ENCODE measurements at regions not wholly inside any gene's neighbourhood (a gene's known extent, or its start where the extent isn't known, plus 50 kb on each side); places are given as distances from the start of the nearest gene placed in this dataset.

DNA sequence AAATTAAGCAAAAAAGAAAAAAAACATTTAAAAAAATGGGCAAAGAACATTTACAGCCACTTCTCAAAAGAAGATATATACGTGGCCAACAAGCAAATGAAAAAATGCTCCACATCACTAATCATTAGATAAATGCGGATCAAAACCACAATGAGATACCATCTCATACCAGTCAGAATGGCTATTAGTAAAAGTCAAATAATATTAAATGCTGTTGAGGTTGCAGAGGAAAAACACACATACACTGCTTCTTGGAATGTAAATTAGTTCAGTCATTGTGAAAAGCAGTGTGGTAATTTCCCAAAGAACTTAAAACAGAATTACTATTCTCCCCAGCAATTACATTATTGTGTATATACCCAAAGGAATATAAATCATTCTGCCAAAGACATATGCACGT is 1189.0 kb downstream of the PCDH18 start:
- no peak for DNase-seq

DNA sequence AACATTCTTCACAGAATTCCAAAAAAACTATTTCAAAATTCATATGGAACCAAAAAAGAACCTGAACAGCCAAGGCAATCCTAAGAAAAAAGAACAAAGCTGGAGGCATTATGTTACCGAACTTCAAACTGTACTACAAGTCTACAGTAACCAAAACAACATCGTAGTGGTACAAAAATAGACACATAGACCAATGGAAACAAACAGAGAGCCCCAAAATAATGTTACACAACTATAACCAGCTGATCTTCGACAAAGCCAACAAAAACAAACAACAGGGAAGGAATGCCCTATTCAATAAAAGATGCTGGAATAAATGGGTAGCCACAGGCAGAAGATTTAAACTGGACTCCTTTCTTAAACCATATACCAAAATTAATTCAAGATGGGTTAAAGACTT is 1189.6 kb downstream of the PCDH18 start:
- no peak for DNase-seq

GRCh38 chr4:136337216-136337615 is 1195.1 kb downstream of the PCDH18 start:
- DNase-seq, result no peak

DNA sequence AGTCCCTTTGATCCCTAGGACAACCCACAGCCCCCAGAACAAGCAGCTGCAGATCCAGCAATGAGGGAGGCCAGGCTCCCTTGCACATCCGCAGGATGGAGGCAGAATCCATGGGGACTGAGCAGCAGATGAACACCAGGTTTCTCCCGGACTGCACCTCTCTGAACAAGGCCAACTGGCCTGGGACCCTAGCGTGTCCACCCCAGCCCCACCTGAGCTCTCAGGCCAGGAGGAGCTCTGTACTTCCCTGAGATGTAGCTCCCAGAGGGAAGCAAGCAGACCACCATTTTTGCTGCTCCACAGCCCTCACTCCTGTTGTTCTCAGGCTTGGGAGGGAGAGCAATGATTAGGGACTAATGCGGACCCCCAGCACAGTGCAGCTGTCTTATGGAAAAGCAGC is 1195.8 kb downstream of the PCDH18 start:
- no peak for DNase-seq

GRCh38 chr4:136329042-136329662 is 1203.1 kb downstream of the PCDH18 start:
- DNase-seq, result no peak

DNA sequence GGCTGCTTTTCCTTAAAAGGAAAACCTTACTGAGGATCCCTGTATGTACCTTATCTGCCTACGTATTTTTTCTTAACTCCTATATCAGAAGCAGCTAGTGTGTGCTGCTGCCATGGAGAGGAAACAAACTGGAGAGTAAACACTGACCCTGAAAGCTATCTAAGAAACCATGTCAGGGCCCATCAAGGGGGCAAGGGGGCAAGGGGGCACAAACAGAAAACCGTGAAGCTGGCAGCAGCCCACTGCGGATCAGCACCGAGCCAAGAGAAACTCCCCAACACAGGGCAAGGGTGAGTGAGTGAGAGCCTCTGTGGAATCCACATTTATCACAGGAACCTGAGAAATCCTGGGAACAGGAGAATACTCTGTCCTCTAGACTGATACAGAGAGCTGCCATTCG is 1204.2 kb downstream of the PCDH18 start:
- no peak for DNase-seq

DNA sequence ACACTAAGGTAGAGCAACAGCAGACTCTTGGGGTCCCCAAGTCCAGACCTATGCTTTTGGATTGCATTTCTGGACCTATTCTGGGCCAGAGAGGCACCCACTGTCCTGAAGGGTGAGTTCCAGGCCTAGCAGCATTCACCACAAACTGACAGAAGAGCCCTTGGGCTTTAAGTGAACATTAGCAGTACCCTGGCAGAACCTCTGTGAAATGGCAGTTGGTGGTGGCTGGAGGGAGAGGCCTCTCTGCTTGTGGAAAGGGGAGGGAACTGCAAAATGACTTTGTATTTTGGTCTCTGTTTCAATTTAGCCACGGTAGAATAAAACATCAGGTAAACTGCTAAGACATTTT is 1211.9 kb downstream of the PCDH18 start:
- no peak for DNase-seq

GRCh38 chr4:136319789-136320464 is 1212.4 kb downstream of the PCDH18 start:
- DNase-seq, result no peak

GRCh38 chr4:136316961-136317360 is 1215.3 kb downstream of the PCDH18 start:
- DNase-seq, result no peak

- no peak for DNase-seq
Observed at GRCh38 chr4:136314686-136315085, 1217.6 kb downstream of the PCDH18 start.

DNA sequence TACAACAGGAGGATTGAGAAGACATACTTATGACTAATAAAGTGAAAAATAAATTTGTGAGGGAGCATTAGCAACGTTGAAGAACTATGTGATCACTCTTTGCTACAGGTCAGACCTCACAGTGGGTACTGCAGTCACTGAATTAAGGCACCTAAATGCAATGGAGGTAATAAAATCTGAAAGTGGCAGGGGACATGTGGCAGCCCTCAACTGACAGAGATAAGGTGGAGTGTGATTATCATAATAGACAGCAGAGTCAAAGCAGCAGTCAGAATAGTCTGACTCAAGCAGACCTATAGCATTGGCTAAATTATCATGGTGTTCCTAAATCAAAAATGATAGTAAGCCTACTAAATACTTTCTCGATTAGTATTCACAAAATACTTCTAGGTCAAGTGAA is 1220.5 kb downstream of the PCDH18 start:
- DNase-seq, result no peak

DNA sequence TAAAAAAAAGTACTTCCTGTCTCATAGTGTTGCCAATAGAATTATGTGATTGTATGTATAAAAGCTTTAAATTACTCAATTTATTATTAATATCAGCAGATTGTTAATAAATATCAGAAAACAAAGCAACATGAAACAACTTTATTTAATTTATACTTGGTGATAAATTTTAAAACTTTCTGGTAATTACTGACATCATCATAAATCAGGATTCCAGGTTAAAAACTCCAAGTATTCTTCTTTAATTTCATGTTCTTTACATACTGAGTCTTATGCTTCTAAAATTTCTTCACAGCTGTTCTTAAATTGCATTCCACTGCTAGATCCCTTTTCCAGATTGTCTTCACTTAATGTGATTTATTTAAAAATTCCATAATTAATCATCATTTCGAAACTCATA is 1224.5 kb downstream of the PCDH18 start:
- DNase-seq, result no peak

GRCh38 chr4:136306361-136306760 is 1225.9 kb downstream of the PCDH18 start:
- DNase-seq, result no peak

DNA sequence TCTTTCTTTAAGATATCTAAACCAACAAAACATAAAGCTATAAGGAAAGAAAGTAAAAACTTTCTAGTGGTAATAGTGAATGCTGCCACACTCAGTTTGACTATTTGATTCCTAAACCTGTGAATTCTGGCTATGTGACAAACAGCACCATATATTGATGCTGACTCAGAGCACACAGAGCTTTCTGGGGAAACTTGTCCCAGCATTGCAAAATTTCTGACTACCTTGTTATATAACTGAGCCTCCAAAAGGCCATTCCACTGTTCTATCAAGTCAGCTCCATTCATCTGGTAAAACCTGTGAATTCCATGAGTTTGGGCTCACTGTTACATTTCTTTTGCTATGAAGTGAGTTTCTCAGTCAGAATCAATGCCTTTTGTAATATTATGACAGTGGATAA is 1229.7 kb downstream of the PCDH18 start:
- DNase-seq, result no peak

DNA sequence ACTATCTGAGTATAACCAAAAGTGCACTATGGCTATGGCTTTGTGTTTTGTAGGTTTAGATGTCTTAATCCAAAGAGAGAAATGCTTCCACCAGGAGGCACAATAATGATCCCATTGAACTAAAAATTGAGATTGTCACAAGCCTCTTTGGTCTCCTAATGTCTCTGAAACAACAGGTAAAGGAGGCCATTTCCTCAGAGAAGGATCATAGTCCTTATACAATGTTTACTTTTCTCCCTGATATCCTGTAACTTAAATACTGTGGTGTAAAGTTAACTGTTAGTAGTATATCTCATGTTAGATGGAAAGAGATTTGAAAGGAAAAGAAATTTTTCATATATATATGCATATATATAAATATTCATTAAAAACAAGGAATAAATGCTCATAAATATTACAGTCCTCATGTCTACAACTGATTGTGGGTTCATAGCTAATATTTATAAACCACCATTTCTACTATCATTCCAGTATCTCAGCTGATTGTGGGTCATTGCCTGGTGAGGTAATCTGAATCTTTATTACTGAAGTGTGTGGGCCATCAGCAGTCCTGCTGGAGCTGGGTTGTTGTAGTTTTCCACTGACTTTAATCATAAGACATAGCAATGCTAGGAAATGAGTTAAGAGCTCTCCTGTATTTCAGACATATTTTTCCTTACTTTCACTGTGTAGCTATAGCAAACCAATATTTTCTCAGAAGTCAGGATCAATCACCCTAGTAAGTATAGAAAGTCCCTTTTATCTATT is 1230.4 kb downstream of the PCDH18 start:
- no peak for DNase-seq

GRCh38 chr4:136283977-136284376 is 1248.3 kb downstream of the PCDH18 start:
- no peak for DNase-seq

DNA sequence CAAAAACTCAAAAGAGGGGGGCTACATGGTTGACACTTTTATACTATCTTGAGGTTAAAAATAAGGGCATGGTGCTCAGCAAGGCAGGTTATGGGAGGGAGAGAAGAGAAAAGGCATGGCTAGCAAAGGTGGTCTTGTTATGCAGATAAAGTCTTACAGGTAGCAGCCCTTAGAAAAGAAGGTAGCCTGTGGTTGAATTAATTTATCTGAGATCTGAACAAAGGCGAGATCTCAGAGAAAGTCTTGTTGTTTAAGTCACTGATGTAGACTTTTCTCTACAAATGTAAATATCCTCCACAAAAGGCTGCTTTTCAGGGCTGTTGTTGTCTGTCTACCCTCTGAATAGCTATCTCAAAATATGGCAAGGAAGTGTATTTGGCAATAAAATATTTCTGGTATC is 1250.4 kb downstream of the PCDH18 start:
- DNase-seq, result no peak

DNA sequence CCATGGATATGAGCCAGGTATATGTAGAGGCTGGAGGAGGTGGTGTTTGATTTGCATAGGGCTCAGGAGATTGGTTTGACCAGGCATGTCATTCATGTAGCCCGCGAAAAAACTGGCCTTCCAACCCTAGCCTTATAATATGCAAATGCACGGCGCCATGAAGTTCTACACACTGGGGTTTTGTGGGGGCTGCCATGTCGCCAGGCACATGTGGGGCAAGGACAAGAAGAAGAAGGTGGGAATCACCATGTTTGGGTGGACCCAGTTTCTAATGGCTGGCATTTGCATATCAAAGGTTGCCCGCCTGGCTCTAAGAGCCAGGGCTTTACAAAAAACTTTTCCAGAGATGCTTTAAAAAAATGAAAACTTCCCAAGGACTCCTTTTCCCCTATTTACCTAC is 1251.0 kb downstream of the PCDH18 start:
- DNase-seq, result no peak

DNA sequence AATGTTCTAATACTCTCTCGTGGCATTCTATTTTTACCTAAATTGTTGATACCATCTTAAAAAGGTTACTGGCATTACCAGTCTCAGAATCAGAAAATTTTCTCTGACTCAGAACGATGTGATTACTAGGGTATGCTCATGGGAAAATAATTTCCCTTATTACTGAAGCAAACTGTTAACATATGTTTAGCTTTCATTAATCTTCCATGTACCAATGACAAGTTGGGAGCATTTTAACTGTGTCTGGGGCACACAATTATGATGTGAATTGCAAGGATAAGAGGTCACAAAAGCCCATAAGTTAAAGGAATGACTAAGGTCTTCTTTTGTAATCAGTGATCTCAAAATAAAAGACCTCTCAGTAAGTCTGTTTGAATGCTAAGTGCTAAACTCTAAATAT is 1254.6 kb downstream of the PCDH18 start:
- no peak for DNase-seq

GRCh38 chr4:136246876-136247275 is 1285.4 kb downstream of the PCDH18 start:
- DNase-seq, result no peak

- no peak for DNase-seq
Observed at GRCh38 chr4:136241221-136241986, 1290.9 kb downstream of the PCDH18 start.

GRCh38 chr4:136227315-136227714 is 1305.0 kb downstream of the PCDH18 start:
- DNase-seq, result no peak

DNA sequence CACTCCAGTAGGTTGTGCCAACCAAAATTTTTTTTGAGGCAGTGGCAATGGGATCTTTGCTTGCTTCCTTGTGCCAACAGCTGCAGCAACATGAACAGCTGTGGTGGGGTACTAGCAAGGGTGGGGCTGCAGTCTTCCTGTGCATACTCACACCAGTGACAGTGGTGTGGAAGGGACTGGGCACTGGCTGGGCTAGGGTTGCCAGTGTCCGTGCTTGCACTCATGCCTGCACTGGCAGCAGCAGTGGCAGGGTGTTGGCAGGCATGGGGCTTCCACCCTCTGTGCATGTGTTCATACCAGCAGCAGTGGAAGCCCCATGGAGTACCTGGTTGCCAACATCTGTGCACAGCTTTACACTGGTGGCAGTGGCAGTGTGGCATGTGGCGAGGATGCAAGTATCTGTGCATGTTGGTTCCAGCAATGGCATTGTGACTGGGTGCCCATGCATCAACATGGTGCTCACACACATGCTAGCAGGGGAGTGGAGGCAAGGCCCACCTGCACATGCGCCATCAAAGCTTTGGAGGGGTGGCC is 1312.6 kb downstream of the PCDH18 start:
- no peak for DNase-seq
